HG03457 (cell line): ENCODE measurements at regions not wholly inside any gene's neighbourhood (a gene's known extent, or its start where the extent isn't known, plus 50 kb on each side); places are given as distances from the start of the nearest gene placed in this dataset.
"Not testable (repeated sequence)": the region's sequence is repeated elsewhere in the genome, so short reads cannot be mapped to it uniquely, and the experiment has no call there.

Experiments used
- ATAC-seq: cut with Tn5 transposase; IDR thresholded peaks from one replicate; pipeline ENCODE4 v1.9.1; 2021; ENCODE audit warnings: moderate number of reproducible peaks; ENCODE audit not compliant: unreplicated experiment

GRCh38 chr17:77632619-77633018, 325.9 kb upstream of the TNRC6C start:
- ATAC-seq: no peak

GRCh38 chr17:77634710-77635109, 323.8 kb upstream of the TNRC6C start:
- ATAC-seq: no peak

GRCh38 chr17:77635176-77635575, 323.3 kb upstream of the TNRC6C start:
- no peak for ATAC-seq

- ATAC-seq: not testable (repeated sequence)
Measured at GRCh38 chr17:77635785-77636184, 322.7 kb upstream of the TNRC6C start.

- no peak for ATAC-seq
Measured at GRCh38 chr17:77636835-77637817, 321.4 kb upstream of the TNRC6C start.

- ATAC-seq: no peak
Measured at GRCh38 chr17:77637818-77638575, 320.5 kb upstream of the TNRC6C start.

- ATAC-seq: no peak
Measured at GRCh38 chr17:77640252-77640651, 318.3 kb upstream of the TNRC6C start.

GRCh38 chr17:77640916-77641605, 317.4 kb upstream of the TNRC6C start:
- ATAC-seq: no peak

GRCh38 chr17:77641718-77642117, 316.8 kb upstream of the TNRC6C start:
- no peak for ATAC-seq

- ATAC-seq: no peak
Measured at GRCh38 chr17:77644181-77645071, 314.1 kb upstream of the TNRC6C start.

- ATAC-seq: no peak
Measured at GRCh38 chr17:77645072-77646045, 313.1 kb upstream of the TNRC6C start.

- ATAC-seq: no peak
Measured at GRCh38 chr17:77646046-77646430, 312.5 kb upstream of the TNRC6C start.

GRCh38 chr17:77647531-77647930, 311.0 kb upstream of the TNRC6C start:
- ATAC-seq: no peak

- no peak for ATAC-seq
Measured at GRCh38 chr17:77649717-77650211, 308.7 kb upstream of the TNRC6C start.

GRCh38 chr17:77651988-77652387, 306.5 kb upstream of the TNRC6C start:
- no peak for ATAC-seq

- ATAC-seq: no peak
Measured at GRCh38 chr17:77654296-77654695, 304.2 kb upstream of the TNRC6C start.

GRCh38 chr17:77654850-77655249, 303.7 kb upstream of the TNRC6C start:
- no peak for ATAC-seq

- no peak for ATAC-seq
Measured at GRCh38 chr17:77656054-77656453, 302.4 kb upstream of the TNRC6C start.

- no peak for ATAC-seq
Measured at GRCh38 chr17:77657839-77658238, 300.7 kb upstream of the TNRC6C start.
